Liver (tissue), 3 donors: ENCODE measurements at regions not wholly inside any gene's neighbourhood (a gene's known extent, or its start where the extent isn't known, plus 50 kb on each side); places are given as distances from the start of the nearest gene placed in this dataset.

Source experiments
- CTCF ChIP-seq: fragments of 150-350 bp; IDR thresholded peaks from 2 replicates; pipeline ENCODE4 v1.5.1; 2017; ENCODE audit warnings: improper control_type of control experiment, low read depth, low read length; ENCODE audit not compliant: missing input control
- EGR1 ChIP-seq, 2 donors: IDR thresholded peaks; 2 replicates each; pipeline ENCODE4 v1.6.1; 2016 to 2018; ENCODE audit warnings: antibody characterized with exemption in 2 of 2, low read depth in 2 of 2
- FOXA1 ChIP-seq: IDR thresholded peaks from 2 replicates; pipeline ENCODE4 v1.6.1; 2016; ENCODE audit warnings: antibody characterized with exemption
- FOXA2 ChIP-seq: IDR thresholded peaks from 2 replicates; pipeline ENCODE4 v1.6.1; 2016; ENCODE audit warnings: antibody characterized with exemption
- MAX ChIP-seq: IDR thresholded peaks from 2 replicates; pipeline ENCODE4 v1.6.1; 2016; ENCODE audit warnings: antibody characterized with exemption
- RAD21 ChIP-seq, 2 donors: IDR thresholded peaks; 2 replicates each; pipeline ENCODE4 v1.6.1; 2016; ENCODE audit warnings: antibody characterized with exemption in 2 of 2, mild to moderate bottlenecking in 2 of 2
- REST ChIP-seq: IDR thresholded peaks from 2 replicates; pipeline ENCODE4 v1.6.1; 2016; ENCODE audit warnings: antibody characterized with exemption, mild to moderate bottlenecking
- SP1 ChIP-seq: IDR thresholded peaks from 2 replicates; pipeline ENCODE4 v1.6.1; 2018; ENCODE audit warnings: antibody characterized with exemption, mild to moderate bottlenecking
- TAF1 ChIP-seq: conservative IDR thresholded peaks from 2 replicates; pipeline ENCODE4 v1.6.1; 2016; ENCODE audit warnings: antibody characterized with exemption, mild to moderate bottlenecking
- YY1 ChIP-seq: IDR thresholded peaks from 2 replicates; pipeline ENCODE4 v1.6.1; 2016; ENCODE audit warnings: antibody characterized with exemption, mild to moderate bottlenecking
- donor health status: healthy.
- donor health status: healthy.

GRCh38 chr7:130840599-130840998, 106.6 kb upstream of the KLF14 start:
- TF ChIP-seq CTCF (no peak), TAF1 (no peak), YY1 (no peak), FOXA1 (no peak), FOXA2 (no peak), MAX (no peak), REST (no peak), RAD21 (IDR thresholded peaks at IDR 0.05) (no peak), SP1 (no peak), EGR1 (IDR thresholded peaks at IDR 0.05; ENCODE audit: low read depth in 2 of 2) (no peak)
